ENCODE measurements at regions not wholly inside any gene's neighbourhood (a gene's known extent, or its start where the extent isn't known, plus 50 kb on each side); places are given as distances from the start of the nearest gene placed in this dataset.
"Not testable (repeated sequence)": the region's sequence is repeated elsewhere in the genome, so short reads cannot be mapped to it uniquely, and the experiment has no call there.

DNA sequence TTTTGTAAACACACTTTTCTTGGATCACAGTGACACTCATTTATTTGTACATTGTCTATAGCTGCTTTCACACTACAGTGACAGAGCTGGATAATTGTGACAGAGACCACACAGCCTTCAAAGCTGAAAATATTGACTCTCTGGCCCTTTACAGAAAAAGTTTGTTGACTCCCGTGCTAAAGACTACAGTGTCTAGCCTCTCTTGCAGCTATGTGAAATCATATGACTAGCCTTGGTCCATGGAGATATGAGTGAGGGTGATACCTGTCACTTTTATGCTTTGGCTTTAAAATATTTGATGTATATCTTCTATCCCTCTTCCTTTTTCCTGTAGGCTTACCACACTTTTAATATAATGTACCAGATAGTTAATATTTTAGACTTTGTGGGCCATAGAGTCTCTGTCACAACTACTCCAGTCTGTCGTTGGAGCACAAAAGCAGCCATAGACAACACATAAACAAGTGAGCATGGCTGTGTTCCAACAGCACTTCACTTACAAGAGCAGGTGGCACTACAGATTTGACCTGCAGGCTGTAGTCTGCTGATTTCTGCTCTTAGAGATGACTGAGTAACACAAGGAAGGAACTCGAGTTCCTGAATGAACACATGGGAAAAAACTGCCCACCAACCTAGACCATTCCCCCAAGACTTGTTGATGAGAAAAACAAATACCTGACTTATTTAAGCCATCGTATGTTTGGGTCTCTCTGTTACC lies 73.5 kb upstream of the ANKRD55 start:
- Histone ChIP-seq H3K4me3 (ENCODE audit: low read length) (no peak overlapping the region), H3K4me1 (ENCODE audit: control insufficient read depth, low read depth, low read length) (no peaks in the 10 kb centered on the region), H3K27me3 (ENCODE audit: control insufficient read depth, insufficient read depth, low read length) (no peaks in the 10 kb centered on the region), H3K27ac (ENCODE audit: low read length) (no peak overlapping the region), H3K9ac (ENCODE audit: low read length) (no peak overlapping the region), H3K9me3 (ENCODE audit: control insufficient read depth, low read depth, low read length) (no peaks in the 10 kb centered on the region), H3K36me3 (ENCODE audit: control insufficient read depth, low read depth, low read length) (no peaks in the 10 kb centered on the region)

DNA sequence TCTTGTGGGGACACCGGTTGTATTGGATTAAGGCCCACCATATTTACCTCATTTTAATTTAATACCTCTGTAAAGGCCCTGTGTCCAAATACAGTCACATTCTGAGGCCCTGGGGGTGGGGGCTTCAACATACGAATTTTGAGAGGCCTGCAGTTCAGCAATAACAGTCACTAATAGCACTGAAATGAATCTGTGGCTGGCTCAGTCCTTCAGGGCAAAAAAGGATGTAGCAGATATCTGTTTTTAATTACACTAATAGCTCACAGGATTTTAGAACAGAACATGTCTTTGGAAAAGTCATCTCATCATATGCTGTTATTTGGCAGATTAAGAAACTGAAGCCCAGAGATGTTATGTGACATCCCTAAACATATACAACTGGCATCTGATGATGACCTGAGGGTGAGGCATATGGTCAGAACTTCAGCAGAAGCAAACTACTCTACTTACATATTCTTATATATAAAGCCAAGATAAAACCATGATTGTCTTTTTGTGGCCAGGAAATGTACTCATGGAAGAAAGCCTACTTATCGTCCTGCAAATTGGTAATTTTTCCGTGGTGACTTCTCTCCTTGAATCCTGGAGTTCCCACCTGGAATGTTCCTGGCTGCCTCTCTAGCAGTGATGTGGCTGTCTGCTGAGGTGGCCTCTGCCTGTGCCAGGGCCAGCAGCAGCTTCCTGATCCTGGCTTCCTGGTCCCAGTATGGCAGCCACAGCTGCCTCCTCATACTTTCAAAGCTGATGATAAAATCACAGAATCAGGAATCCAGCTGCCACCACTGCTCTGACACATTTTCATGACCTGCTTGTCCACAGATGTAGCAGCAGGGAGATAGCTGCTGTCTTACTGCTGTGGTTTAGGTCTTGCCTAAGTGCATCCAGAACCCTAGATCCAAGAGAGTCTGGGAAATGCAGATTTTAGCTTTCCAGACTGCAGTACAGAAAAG lies 72.1 kb upstream of the ANKRD55 start:
- Histone ChIP-seq H3K27ac (ENCODE audit: low read length) (no peak overlapping the region), H3K36me3 (ENCODE audit: control insufficient read depth, low read depth, low read length) (no peaks in the 10 kb centered on the region), H3K9me3 (ENCODE audit: control insufficient read depth, low read depth, low read length) (no peaks in the 10 kb centered on the region), H3K4me3 (ENCODE audit: low read length) (no peak overlapping the region), H3K9ac (ENCODE audit: low read length) (no peak overlapping the region), H3K27me3 (ENCODE audit: control insufficient read depth, insufficient read depth, low read length) (no peaks in the 10 kb centered on the region), H3K4me1 (ENCODE audit: control insufficient read depth, low read depth, low read length) (no peaks in the 10 kb centered on the region)

DNA sequence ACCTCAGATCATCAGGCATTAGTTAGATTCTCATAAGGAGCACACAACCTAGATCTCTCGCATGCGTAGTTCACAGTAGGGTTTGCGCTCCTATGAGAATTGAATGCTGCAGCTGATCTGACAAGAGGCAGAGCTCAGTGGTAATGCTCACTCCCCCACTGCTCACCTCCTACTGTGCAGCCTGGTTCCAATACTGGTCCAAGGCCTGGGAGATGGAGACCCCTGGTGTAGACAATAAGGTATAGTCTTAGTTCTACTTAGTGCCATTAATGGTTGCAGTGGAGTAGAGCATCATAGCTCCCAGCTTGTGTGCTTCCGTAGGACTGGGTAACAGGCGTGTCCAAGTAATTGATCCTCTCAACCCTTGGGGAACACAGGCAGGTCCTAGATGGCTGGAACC lies 70.4 kb upstream of the ANKRD55 start:
- H3K9me3 ChIP-seq (ENCODE audit: control insufficient read depth, low read depth, low read length) = no peaks in the 10 kb centered on the region
- no peaks in the 10 kb centered on the region for H3K4me1 ChIP-seq (ENCODE audit: control insufficient read depth, low read depth, low read length)
- no peak overlapping the region for H3K4me3 ChIP-seq (ENCODE audit: low read length)
- H3K27me3 ChIP-seq (ENCODE audit: control insufficient read depth, insufficient read depth, low read length) = no peaks in the 10 kb centered on the region
- H3K27ac ChIP-seq (ENCODE audit: low read length) = no peak overlapping the region
- H3K36me3 ChIP-seq (ENCODE audit: control insufficient read depth, low read depth, low read length) = no peaks in the 10 kb centered on the region
- H3K9ac ChIP-seq (ENCODE audit: low read length) = no peak overlapping the region

DNA sequence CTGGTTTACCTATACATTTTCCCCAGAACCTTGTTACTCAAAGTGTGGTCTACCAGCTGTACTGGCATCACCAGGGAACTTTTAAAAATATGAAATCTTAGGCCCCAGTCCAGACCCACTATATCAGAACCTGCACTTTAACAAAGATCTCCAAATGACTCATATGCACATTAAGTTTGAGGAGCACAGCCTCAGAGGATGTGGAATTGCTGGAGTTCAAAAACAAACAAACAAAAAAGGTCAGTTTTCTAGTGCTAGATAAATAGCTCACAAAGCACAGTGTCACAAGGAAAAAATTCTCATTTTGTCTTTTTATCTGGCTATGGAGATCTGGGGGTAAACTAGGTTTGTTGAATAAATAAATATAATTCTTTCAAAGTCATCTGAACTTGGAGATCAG lies 68.9 kb upstream of the ANKRD55 start:
- no peaks in the 10 kb centered on the region for H3K36me3 ChIP-seq (ENCODE audit: control insufficient read depth, low read depth, low read length)
- no peak overlapping the region for H3K4me3 ChIP-seq (ENCODE audit: low read length)
- no peaks in the 10 kb centered on the region for H3K4me1 ChIP-seq (ENCODE audit: control insufficient read depth, low read depth, low read length)
- no peaks in the 10 kb centered on the region for H3K9me3 ChIP-seq (ENCODE audit: control insufficient read depth, low read depth, low read length)
- H3K27me3 ChIP-seq (ENCODE audit: control insufficient read depth, insufficient read depth, low read length) = no peaks in the 10 kb centered on the region
- no peak overlapping the region for H3K9ac ChIP-seq (ENCODE audit: low read length)
- no peak overlapping the region for H3K27ac ChIP-seq (ENCODE audit: low read length)

DNA sequence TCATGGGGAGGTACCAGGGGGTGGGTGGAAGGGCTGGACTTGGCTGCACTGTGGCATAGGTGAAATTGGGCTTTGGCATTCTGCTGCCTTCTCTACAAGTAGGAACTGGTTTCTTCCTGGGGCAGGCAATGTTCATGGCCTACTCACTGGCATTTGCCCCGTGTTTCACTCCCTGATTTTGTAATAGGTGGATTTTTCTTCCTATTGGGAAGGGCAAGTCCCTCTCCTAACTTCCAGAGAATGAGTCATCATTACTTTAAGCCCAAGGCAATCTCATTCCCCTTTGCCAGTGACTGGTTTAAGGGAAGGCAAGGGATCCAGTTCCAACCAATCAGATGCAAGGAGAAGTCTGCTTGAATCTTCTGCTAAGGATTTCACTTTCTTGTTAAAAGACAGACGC lies 67.9 kb upstream of the ANKRD55 start:
- H3K4me3 ChIP-seq (ENCODE audit: low read length) = no peak overlapping the region
- no peaks in the 10 kb centered on the region for H3K27me3 ChIP-seq (ENCODE audit: control insufficient read depth, insufficient read depth, low read length)
- H3K36me3 ChIP-seq (ENCODE audit: control insufficient read depth, low read depth, low read length) = no peaks in the 10 kb centered on the region
- H3K4me1 ChIP-seq (ENCODE audit: control insufficient read depth, low read depth, low read length) = no peaks in the 10 kb centered on the region
- no peaks in the 10 kb centered on the region for H3K9me3 ChIP-seq (ENCODE audit: control insufficient read depth, low read depth, low read length)
- no peak overlapping the region for H3K9ac ChIP-seq (ENCODE audit: low read length)
- no peak overlapping the region for H3K27ac ChIP-seq (ENCODE audit: low read length)

DNA sequence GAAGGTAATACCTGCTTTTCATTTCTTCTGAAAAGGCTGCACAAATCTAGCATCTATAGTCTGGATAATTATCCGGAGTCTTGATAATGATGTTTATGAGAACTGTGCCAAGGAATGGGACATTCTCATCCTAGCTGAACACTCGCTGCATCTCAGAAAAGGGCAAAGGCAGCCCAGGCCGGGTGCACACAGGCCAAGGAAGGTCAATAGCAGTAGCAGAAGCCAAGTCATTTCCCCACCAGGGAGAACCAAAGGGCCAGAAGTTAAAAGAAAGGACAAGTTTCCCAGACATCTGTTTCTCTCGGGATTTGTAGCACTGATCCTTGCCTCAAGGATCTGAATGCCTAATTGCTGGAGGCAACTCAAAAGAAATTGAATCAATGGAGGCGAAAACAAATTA lies 66.1 kb upstream of the ANKRD55 start:
- Histone ChIP-seq H3K27ac (ENCODE audit: low read length) (no peak overlapping the region), H3K27me3 (ENCODE audit: control insufficient read depth, insufficient read depth, low read length) (no peaks in the 10 kb centered on the region), H3K4me1 (ENCODE audit: control insufficient read depth, low read depth, low read length) (no peaks in the 10 kb centered on the region), H3K36me3 (ENCODE audit: control insufficient read depth, low read depth, low read length) (no peaks in the 10 kb centered on the region), H3K9ac (ENCODE audit: low read length) (no peak overlapping the region), H3K9me3 (ENCODE audit: control insufficient read depth, low read depth, low read length) (no peaks in the 10 kb centered on the region), H3K4me3 (ENCODE audit: low read length) (no peak overlapping the region)

DNA sequence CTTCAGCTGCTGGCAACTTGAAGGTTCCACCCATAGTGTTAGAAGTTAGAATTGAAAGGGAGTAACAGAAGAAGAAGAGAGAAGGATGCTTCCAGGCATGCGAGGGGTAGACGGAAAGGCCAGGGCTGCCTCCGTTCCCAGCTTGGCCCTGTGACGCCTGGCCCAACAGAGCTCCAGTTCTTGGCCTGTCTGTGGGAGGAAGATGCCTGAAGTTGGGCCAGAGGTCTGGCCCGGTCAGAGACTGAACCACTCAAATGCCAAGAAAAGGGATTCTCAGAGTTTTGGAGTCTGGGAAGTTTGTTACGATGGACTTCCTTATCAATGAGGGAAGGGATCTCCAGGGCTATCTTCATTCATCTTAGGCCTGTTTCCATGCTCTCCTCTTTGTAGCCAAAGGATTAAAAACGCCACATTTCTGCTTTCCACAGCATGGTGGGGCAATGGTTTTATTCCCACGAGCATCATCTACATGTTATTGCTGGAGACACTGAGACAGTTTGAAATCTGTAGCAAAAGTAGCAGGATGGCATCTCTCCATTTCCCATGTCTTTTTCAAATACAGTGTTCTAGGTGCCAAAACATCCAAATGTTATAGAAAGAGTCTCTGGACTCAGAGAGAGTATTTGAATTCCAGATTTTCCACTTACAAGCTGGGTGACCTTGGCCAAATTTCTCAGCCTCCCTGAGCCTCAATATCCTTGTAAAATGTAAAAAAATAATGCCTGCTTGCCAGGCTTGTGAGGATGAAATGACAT lies 65.4 kb upstream of the ANKRD55 start:
- Histone ChIP-seq H3K36me3 (ENCODE audit: control insufficient read depth, low read depth, low read length) (no peaks in the 10 kb centered on the region), H3K9ac (ENCODE audit: low read length) (no peak overlapping the region), H3K27me3 (ENCODE audit: control insufficient read depth, insufficient read depth, low read length) (no peaks in the 10 kb centered on the region), H3K4me3 (ENCODE audit: low read length) (no peak overlapping the region), H3K4me1 (ENCODE audit: control insufficient read depth, low read depth, low read length) (no peaks in the 10 kb centered on the region), H3K27ac (ENCODE audit: low read length) (no peak overlapping the region), H3K9me3 (ENCODE audit: control insufficient read depth, low read depth, low read length) (no peaks in the 10 kb centered on the region)

DNA sequence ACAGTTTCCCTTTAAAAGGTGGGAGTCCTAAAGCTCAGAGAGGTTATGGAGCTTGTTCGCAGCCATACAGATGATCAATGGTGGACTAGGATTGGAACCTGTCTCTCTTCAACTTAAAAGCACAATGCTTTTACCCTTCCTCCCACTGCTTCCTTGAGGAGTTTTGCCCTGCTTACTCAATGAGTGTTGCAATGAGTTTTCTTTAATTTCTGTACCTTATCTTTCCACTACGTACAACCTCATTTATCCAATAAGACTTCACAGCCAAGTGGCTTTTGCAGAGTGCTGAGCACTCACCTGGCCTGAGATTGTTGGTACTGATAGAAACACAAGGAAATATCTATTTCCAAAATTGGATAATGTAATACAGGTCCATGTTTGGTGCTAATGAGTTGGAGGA lies 64.7 kb upstream of the ANKRD55 start:
- H3K27me3 ChIP-seq (ENCODE audit: control insufficient read depth, insufficient read depth, low read length) = no peaks in the 10 kb centered on the region
- no peak overlapping the region for H3K9ac ChIP-seq (ENCODE audit: low read length)
- H3K27ac ChIP-seq (ENCODE audit: low read length) = no peak overlapping the region
- no peaks in the 10 kb centered on the region for H3K4me1 ChIP-seq (ENCODE audit: control insufficient read depth, low read depth, low read length)
- H3K9me3 ChIP-seq (ENCODE audit: control insufficient read depth, low read depth, low read length) = no peaks in the 10 kb centered on the region
- H3K4me3 ChIP-seq (ENCODE audit: low read length) = no peak overlapping the region
- H3K36me3 ChIP-seq (ENCODE audit: control insufficient read depth, low read depth, low read length) = no peaks in the 10 kb centered on the region

DNA sequence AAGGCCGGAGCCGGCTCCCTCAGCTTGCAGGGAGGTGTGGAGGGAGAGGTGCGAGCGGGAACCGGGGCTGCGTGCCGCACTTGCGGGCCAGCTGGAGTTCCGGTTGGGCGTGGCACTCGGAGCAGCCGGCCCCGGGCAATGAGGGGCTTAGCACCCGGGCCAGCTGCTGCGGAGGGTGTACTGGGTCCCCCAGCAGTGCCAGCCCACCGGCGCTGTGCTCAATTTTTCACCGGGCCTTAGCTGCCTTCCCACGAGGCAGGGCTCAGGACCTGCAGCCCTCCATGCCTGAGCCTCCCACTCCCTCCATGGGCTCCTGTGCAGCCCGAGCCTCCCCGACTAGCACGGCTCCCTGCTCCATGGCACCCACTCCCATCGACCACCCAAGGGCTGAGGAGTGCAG lies 62.2 kb upstream of the ANKRD55 start:
- H3K9me3 ChIP-seq (ENCODE audit: control insufficient read depth, low read depth, low read length); H3K4me1 ChIP-seq (ENCODE audit: control insufficient read depth, low read depth, low read length); H3K4me3 ChIP-seq (ENCODE audit: low read length); H3K36me3 ChIP-seq (ENCODE audit: control insufficient read depth, low read depth, low read length); H3K9ac ChIP-seq (ENCODE audit: low read length); H3K27ac ChIP-seq (ENCODE audit: low read length); H3K27me3 ChIP-seq (ENCODE audit: control insufficient read depth, insufficient read depth, low read length): not testable (repeated sequence)

DNA sequence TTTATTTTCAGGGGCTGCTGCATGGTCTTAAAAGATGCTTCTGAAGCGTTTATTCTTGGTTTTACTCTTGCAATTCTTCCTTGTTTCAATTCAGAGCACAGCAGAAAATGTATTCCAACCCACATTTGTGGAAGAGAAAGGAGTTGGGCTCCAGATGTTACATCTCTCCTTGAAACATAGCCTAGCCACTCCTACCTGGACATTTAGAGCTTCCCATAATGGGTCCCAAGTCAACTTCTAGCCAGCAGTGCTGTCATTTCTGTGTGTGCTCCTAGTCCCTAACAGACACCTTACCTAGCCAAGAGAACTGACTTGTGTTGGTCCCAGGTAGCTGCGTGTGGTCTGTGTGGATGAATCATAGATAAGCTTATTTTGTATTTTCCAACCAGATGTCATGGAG lies 61.2 kb upstream of the ANKRD55 start:
- H3K27ac ChIP-seq (ENCODE audit: low read length) = no peak overlapping the region
- H3K4me1 ChIP-seq (ENCODE audit: control insufficient read depth, low read depth, low read length) = no peaks in the 10 kb centered on the region
- no peaks in the 10 kb centered on the region for H3K9me3 ChIP-seq (ENCODE audit: control insufficient read depth, low read depth, low read length)
- H3K27me3 ChIP-seq (ENCODE audit: control insufficient read depth, insufficient read depth, low read length) = no peaks in the 10 kb centered on the region
- no peak overlapping the region for H3K9ac ChIP-seq (ENCODE audit: low read length)
- H3K4me3 ChIP-seq (ENCODE audit: low read length) = no peak overlapping the region
- no peaks in the 10 kb centered on the region for H3K36me3 ChIP-seq (ENCODE audit: control insufficient read depth, low read depth, low read length)

DNA sequence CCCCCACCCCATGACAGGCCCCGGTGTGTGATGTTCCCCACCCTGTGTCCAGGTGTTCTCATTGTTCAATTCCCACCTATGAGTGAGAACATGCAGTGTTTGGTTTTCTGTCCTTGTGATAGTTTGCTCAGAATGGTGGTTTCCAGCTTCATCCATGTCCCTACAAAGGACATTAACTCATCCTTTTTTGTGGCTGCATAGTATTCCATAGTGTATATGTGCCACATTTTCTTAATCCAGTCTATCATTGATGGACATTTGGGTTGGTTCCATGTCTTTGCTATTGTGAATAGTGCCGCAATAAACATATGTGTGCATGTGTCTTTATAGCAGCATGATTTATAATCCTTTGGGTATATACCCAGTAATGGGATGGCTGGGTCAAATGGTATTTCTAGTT lies 59.7 kb upstream of the ANKRD55 start:
- H3K36me3 ChIP-seq (ENCODE audit: control insufficient read depth, low read depth, low read length); H3K4me3 ChIP-seq (ENCODE audit: low read length); H3K4me1 ChIP-seq (ENCODE audit: control insufficient read depth, low read depth, low read length); H3K9ac ChIP-seq (ENCODE audit: low read length); H3K27ac ChIP-seq (ENCODE audit: low read length); H3K27me3 ChIP-seq (ENCODE audit: control insufficient read depth, insufficient read depth, low read length); H3K9me3 ChIP-seq (ENCODE audit: control insufficient read depth, low read depth, low read length): not testable (repeated sequence)

Data from iPS-18a (cell line).